Fibroblast of skin of right biceps (primary cell): ENCODE measurements at regions not wholly inside any gene's neighbourhood (a gene's known extent, or its start where the extent isn't known, plus 50 kb on each side); places are given as distances from the start of the nearest gene placed in this dataset.

ENCODE experiments used
- DNase-seq: peaks from one replicate; pipeline ENCODE4 v3.0.0-alpha.2; 2013

GRCh38 chr16:9425236-9425635 lies 333.8 kb downstream of the HAPSTR1 start:
- no peak for DNase-seq

GRCh38 chr16:9428355-9429005 lies 337.0 kb downstream of the HAPSTR1 start:
- DNase-seq, result no peak

GRCh38 chr16:9429646-9430330 lies 338.3 kb downstream of the HAPSTR1 start:
- DNase-seq, result no peak

- DNase-seq, result no peak
Measured at GRCh38 chr16:9434659-9435058, 343.2 kb downstream of the HAPSTR1 start.

- no peak for DNase-seq
Measured at GRCh38 chr16:9436175-9436574, 344.7 kb downstream of the HAPSTR1 start.

- DNase-seq, result no peak
Measured at GRCh38 chr16:9437115-9437514, 345.7 kb downstream of the HAPSTR1 start.

- DNase-seq, result no peak
Measured at GRCh38 chr16:9438991-9439390, 347.5 kb downstream of the HAPSTR1 start.

- no peak for DNase-seq
Measured at GRCh38 chr16:9441012-9441411, 349.6 kb downstream of the HAPSTR1 start.

GRCh38 chr16:9443864-9444263 lies 352.4 kb downstream of the HAPSTR1 start:
- DNase-seq, result no peak

- DNase-seq, result no peak
Measured at GRCh38 chr16:9446471-9447194, 355.2 kb downstream of the HAPSTR1 start.

GRCh38 chr16:9447195-9447551 lies 355.7 kb downstream of the HAPSTR1 start:
- DNase-seq, result no peak

- DNase-seq, result no peak
Measured at GRCh38 chr16:9447699-9448098, 356.3 kb downstream of the HAPSTR1 start.

- DNase-seq, result no peak
Measured at GRCh38 chr16:9449597-9449996, 358.2 kb downstream of the HAPSTR1 start.

GRCh38 chr16:9457215-9457614 lies 365.8 kb downstream of the HAPSTR1 start:
- no peak for DNase-seq

- DNase-seq, result no peak
Measured at GRCh38 chr16:9458816-9459215, 367.4 kb downstream of the HAPSTR1 start.

- DNase-seq, result no peak
Measured at GRCh38 chr16:9462984-9463383, 371.5 kb downstream of the HAPSTR1 start.

GRCh38 chr16:9463461-9463860 lies 372.0 kb downstream of the HAPSTR1 start:
- no peak for DNase-seq

- no peak for DNase-seq
Measured at GRCh38 chr16:9465161-9465560, 373.7 kb downstream of the HAPSTR1 start.

GRCh38 chr16:9469512-9469911 lies 378.1 kb downstream of the HAPSTR1 start:
- DNase-seq, result peak; percentile 23

GRCh38 chr16:9476744-9477143 lies 385.3 kb downstream of the HAPSTR1 start:
- no peak for DNase-seq

- DNase-seq, result no peak
Measured at GRCh38 chr16:9479008-9479407, 387.6 kb downstream of the HAPSTR1 start.

GRCh38 chr16:9480503-9480902 lies 389.1 kb downstream of the HAPSTR1 start:
- no peak for DNase-seq

- DNase-seq, result no peak
Measured at GRCh38 chr16:9481747-9482730, 390.6 kb downstream of the HAPSTR1 start.
